IPS DF 6.9 (cell line): ENCODE measurements at regions not wholly inside any gene's neighbourhood (a gene's known extent, or its start where the extent isn't known, plus 50 kb on each side); places are given as distances from the start of the nearest gene placed in this dataset.
A peak's percentile ranks its signal among the peaks of the same experiment; 100 is the strongest.

ENCODE experiments used
- DNase-seq: peaks from one replicate; pipeline ENCODE4 v3.0.0-alpha.2; 2013; ENCODE audit warnings: low read depth, low spot score
- H3K27ac ChIP-seq: one replicate; pipeline ENCODE4 v1.5.1; 2013; ENCODE audit warnings: low read length, control low read depth
- H3K27me3 ChIP-seq: 2 replicates; pipeline ENCODE4 v1.6.1; 2013; ENCODE audit warnings: mild to moderate bottlenecking, low read length; ENCODE audit not compliant: control insufficient read depth, insufficient read depth
- H3K36me3 ChIP-seq: 2 replicates; pipeline ENCODE4 v1.6.1; 2013; ENCODE audit warnings: low read length; ENCODE audit not compliant: control insufficient read depth, insufficient read depth
- H3K4me1 ChIP-seq: 2 replicates; pipeline ENCODE4 v1.6.1; 2013; ENCODE audit warnings: low read length; ENCODE audit not compliant: control insufficient read depth, insufficient read depth
- H3K4me3 ChIP-seq: 2 replicates; pipeline ENCODE4 v1.5.1; 2013; ENCODE audit warnings: mild to moderate bottlenecking, low read length
- H3K9me3 ChIP-seq: 2 replicates; pipeline ENCODE4 v1.6.1; 2013; ENCODE audit warnings: low read length, inconsistent platforms; ENCODE audit not compliant: control insufficient read depth, insufficient read depth
- WGBS: extraction: QIAGEN DNeasy Blood & Tissue Kit; methylation state at CpG from one replicate; pipeline ENCODE4 v1.1.7; 2013; ENCODE audit warnings: mixed read lengths, missing lambda C conversion rate; ENCODE audit not compliant: insufficient read length, insufficient coverage; 5-methylcytosine and 5-hydroxymethylcytosine counted together

- Histone ChIP-seq H3K36me3 (no peaks in the 10 kb centered on the region), H3K9me3 (no peaks in the 10 kb centered on the region), H3K4me3 (no peak overlapping the region), H3K27me3 (no peaks in the 10 kb centered on the region), H3K4me1 (no peaks in the 10 kb centered on the region), H3K27ac (no peak overlapping the region)
- WGBS, result no CpG with 5 or more reads among the region's 2 CpGs
- DNase-seq, result no peak
Measured at GRCh38 chr10:88108115-88108610, 244.7 kb downstream of the PTEN start.

GRCh38 chr10:88110355-88110754 is 246.9 kb downstream of the PTEN start:
- Histone ChIP-seq H3K36me3 (no peaks in the 10 kb centered on the region), H3K4me1 (no peaks in the 10 kb centered on the region), H3K27me3 (no peaks in the 10 kb centered on the region), H3K4me3 (no peak overlapping the region), H3K27ac (no peak overlapping the region), H3K9me3 (no peaks in the 10 kb centered on the region)
- DNase-seq, result no peak

GRCh38 chr10:88110822-88111221 is 247.4 kb downstream of the PTEN start:
- H3K4me3 ChIP-seq, result no peak overlapping the region
- no peaks in the 10 kb centered on the region for H3K4me1 ChIP-seq
- no peak for DNase-seq
- H3K9me3 ChIP-seq, result no peaks in the 10 kb centered on the region
- no peaks in the 10 kb centered on the region for H3K36me3 ChIP-seq
- no CpG with 5 or more reads among the region's 3 CpGs for WGBS
- no peak overlapping the region for H3K27ac ChIP-seq
- no peaks in the 10 kb centered on the region for H3K27me3 ChIP-seq

- Histone ChIP-seq H3K4me1 (no peaks in the 10 kb centered on the region), H3K36me3 (no peaks in the 10 kb centered on the region), H3K9me3 (no peaks in the 10 kb centered on the region), H3K4me3 (no peak overlapping the region), H3K27ac (no peak overlapping the region), H3K27me3 (no peaks in the 10 kb centered on the region)
- no peak for DNase-seq
- no CpG with 5 or more reads among the region's 2 CpGs for whole genome bisulfite sequencing
Measured at GRCh38 chr10:88111294-88111693, 247.9 kb downstream of the PTEN start.

- H3K36me3 ChIP-seq, result no peaks in the 10 kb centered on the region
- H3K4me1 ChIP-seq, result peaks cover 2% of the 10 kb centered on the region; the same call in 1 of the 2 replicates
- no peaks in the 10 kb centered on the region for H3K9me3 ChIP-seq
- DNase-seq, result no peak
- H3K27ac ChIP-seq, result no peak overlapping the region
- H3K27me3 ChIP-seq, result no peaks in the 10 kb centered on the region
- WGBS, result no CpG with 5 or more reads among the region's 1 CpG
- no peak overlapping the region for H3K4me3 ChIP-seq
Measured at GRCh38 chr10:88113232-88113631, 249.8 kb downstream of the PTEN start.

- Histone ChIP-seq H3K4me1 (peaks cover 2% of the 10 kb centered on the region; the same call in 1 of the 2 replicates), H3K36me3 (no peaks in the 10 kb centered on the region), H3K9me3 (no peaks in the 10 kb centered on the region), H3K27me3 (no peaks in the 10 kb centered on the region), H3K27ac (no peak overlapping the region), H3K4me3 (no peak overlapping the region)
- no peak for DNase-seq
- WGBS, result no CpG with 5 or more reads among the region's 2 CpGs
Measured at GRCh38 chr10:88113657-88114272, 250.3 kb downstream of the PTEN start.

GRCh38 chr10:88114368-88114767 is 250.9 kb downstream of the PTEN start:
- Histone ChIP-seq H3K27ac (no peak overlapping the region), H3K4me1 (peaks cover 2% of the 10 kb centered on the region; the same call in 1 of the 2 replicates), H3K4me3 (no peak overlapping the region), H3K9me3 (no peaks in the 10 kb centered on the region), H3K36me3 (no peaks in the 10 kb centered on the region), H3K27me3 (no peaks in the 10 kb centered on the region)
- peak; percentile 27 for DNase-seq
- no CpG with 5 or more reads among the region's 7 CpGs for WGBS

GRCh38 chr10:88115407-88115806 is 252.0 kb downstream of the PTEN start:
- Histone ChIP-seq H3K27ac (no peak overlapping the region), H3K27me3 (no peaks in the 10 kb centered on the region), H3K9me3 (no peaks in the 10 kb centered on the region), H3K4me1 (peaks cover 2% of the 10 kb centered on the region; the same call in 1 of the 2 replicates), H3K4me3 (no peak overlapping the region), H3K36me3 (no peaks in the 10 kb centered on the region)
- no peak for DNase-seq
- no CpG with 5 or more reads among the region's 3 CpGs for WGBS

GRCh38 chr10:88115968-88116367 is 252.5 kb downstream of the PTEN start:
- no CpG with 5 or more reads among the region's 1 CpG for WGBS
- H3K27ac ChIP-seq, result no peak overlapping the region
- no peak for DNase-seq

GRCh38 chr10:88116481-88116880 is 253.1 kb downstream of the PTEN start:
- Histone ChIP-seq H3K4me3 (no peak overlapping the region), H3K27ac (no peak overlapping the region), H3K9me3 (no peaks in the 10 kb centered on the region), H3K27me3 (no peaks in the 10 kb centered on the region), H3K4me1 (peaks cover 2% of the 10 kb centered on the region; the same call in 1 of the 2 replicates), H3K36me3 (no peaks in the 10 kb centered on the region)
- DNase-seq, result no peak
- WGBS, result no CpG with 5 or more reads among the region's 2 CpGs

More at GRCh38 chr10:88115968-88116367, 252.5 kb downstream of the PTEN start:
- Histone ChIP-seq H3K9me3 (no peaks in the 10 kb centered on the region), H3K27me3 (no peaks in the 10 kb centered on the region), H3K4me1 (peaks cover 2% of the 10 kb centered on the region; the same call in 1 of the 2 replicates), H3K4me3 (no peak overlapping the region), H3K36me3 (no peaks in the 10 kb centered on the region)
